ENCODE measurements at regions not wholly inside any gene's neighbourhood (a gene's known extent, or its start where the extent isn't known, plus 50 kb on each side); places are given as distances from the start of the nearest gene placed in this dataset.

- H3K4me1 Mint-ChIP-seq (ENCODE audit: low read depth, unreplicated experiment): no peaks in the 10 kb centered on the region
- intact Hi-C loops (cut with micrococcal nuclease; ENCODE audit: unreplicated experiment): no loop called here
- BruUV-seq (replicated peaks): no TSS peak
- TF ChIP-seq CTCF (IDR thresholded peaks at IDR 0.05; ENCODE audit: insufficient read depth in 1 of 2, low read depth in 1 of 2, low read length in 1 of 2, severe bottlenecking in 1 of 2, unreplicated experiment in 1 of 2): no peak
- H3K27me3 Mint-ChIP-seq (ENCODE audit: insufficient read depth, unreplicated experiment): no peaks in the 10 kb centered on the region
- no peak overlapping the region for H3K4me3 Mint-ChIP-seq (ENCODE audit: unreplicated experiment)
- Histone ChIP-seq H3K27me3 (replicated peaks; ENCODE audit: control insufficient read depth, insufficient read depth, low read length) (no peaks in the 10 kb centered on the region), H3K4me1 (no peaks in the 10 kb centered on the region), H3K9me3 (no peaks in the 10 kb centered on the region), H3K4me3 (ENCODE audit: low read depth, low read length) (no peak overlapping the region), H3K36me3 (ENCODE audit: control insufficient read depth, insufficient read depth, low read length) (no peaks in the 10 kb centered on the region)
- no peaks in the 10 kb centered on the region for H3K9me3 Mint-ChIP-seq (ENCODE audit: unreplicated experiment)
- ChIA-PET CTCF (no interaction called here), POLR2A (no interaction called here)
- no peaks in the 10 kb centered on the region for H3K36me3 Mint-ChIP-seq (ENCODE audit: insufficient read depth, unreplicated experiment)
- H3K27ac Mint-ChIP-seq (ENCODE audit: unreplicated experiment): no peak overlapping the region
- DNase-seq: no peak
Measured at GRCh38 chr1:106459418-106459817, 597.1 kb upstream of the PRMT6 start.

- no peaks in the 10 kb centered on the region for H3K36me3 ChIP-seq (ENCODE audit: control insufficient read depth, insufficient read depth, low read length)
- Mint-ChIP-seq H3K36me3 (ENCODE audit: insufficient read depth, unreplicated experiment) (no peaks in the 10 kb centered on the region), H3K4me1 (ENCODE audit: low read depth, unreplicated experiment) (no peaks in the 10 kb centered on the region), H3K4me3 (ENCODE audit: unreplicated experiment) (no peak overlapping the region), H3K27ac (ENCODE audit: unreplicated experiment) (no peak overlapping the region), H3K27me3 (ENCODE audit: insufficient read depth, unreplicated experiment) (no peaks in the 10 kb centered on the region), H3K9me3 (ENCODE audit: unreplicated experiment) (peaks cover 10% of the 10 kb centered on the region)
- no peaks in the 10 kb centered on the region for H3K27me3 ChIP-seq (replicated peaks; ENCODE audit: control insufficient read depth, insufficient read depth, low read length)
- TF ChIP-seq CTCF (IDR thresholded peaks at IDR 0.05; ENCODE audit: insufficient read depth in 1 of 2, low read depth in 1 of 2, low read length in 1 of 2, severe bottlenecking in 1 of 2, unreplicated experiment in 1 of 2): no peak
- H3K9me3 ChIP-seq: no peaks in the 10 kb centered on the region
- no TSS peak for BruUV-seq (replicated peaks)
- intact Hi-C loops (cut with micrococcal nuclease; ENCODE audit: unreplicated experiment): no loop called here
- no peak overlapping the region for H3K4me3 ChIP-seq (ENCODE audit: low read depth, low read length)
- H3K4me1 ChIP-seq: no peaks in the 10 kb centered on the region
- ChIA-PET CTCF (no interaction called here), POLR2A (no interaction called here)
- DNase-seq: no peak
Measured at GRCh38 chr1:106465666-106466065, 590.8 kb upstream of the PRMT6 start.

- H3K27ac Mint-ChIP-seq (ENCODE audit: unreplicated experiment): no peak overlapping the region
- no peaks in the 10 kb centered on the region for H3K9me3 ChIP-seq
- no peak for TF ChIP-seq CTCF (IDR thresholded peaks at IDR 0.05; ENCODE audit: insufficient read depth in 1 of 2, low read depth in 1 of 2, low read length in 1 of 2, severe bottlenecking in 1 of 2, unreplicated experiment in 1 of 2)
Measured at GRCh38 chr1:106480629-106481028, 575.8 kb upstream of the PRMT6 start.

More at GRCh38 chr1:106480629-106481028, 575.8 kb upstream of the PRMT6 start:
- H3K36me3 Mint-ChIP-seq (ENCODE audit: insufficient read depth, unreplicated experiment): no peaks in the 10 kb centered on the region
- DNase-seq: no peak
- no peak overlapping the region for H3K4me3 Mint-ChIP-seq (ENCODE audit: unreplicated experiment)
- H3K27me3 Mint-ChIP-seq (ENCODE audit: insufficient read depth, unreplicated experiment): no peaks in the 10 kb centered on the region
- no peaks in the 10 kb centered on the region for H3K4me1 Mint-ChIP-seq (ENCODE audit: low read depth, unreplicated experiment)
- no TSS peak for BruUV-seq (replicated peaks)
- Histone ChIP-seq H3K4me3 (ENCODE audit: low read depth, low read length) (no peak overlapping the region), H3K36me3 (ENCODE audit: control insufficient read depth, insufficient read depth, low read length) (no peaks in the 10 kb centered on the region), H3K27me3 (replicated peaks; ENCODE audit: control insufficient read depth, insufficient read depth, low read length) (no peaks in the 10 kb centered on the region), H3K4me1 (no peaks in the 10 kb centered on the region)
- ChIA-PET CTCF (no interaction called here), POLR2A (no interaction called here)
- no peaks in the 10 kb centered on the region for H3K9me3 Mint-ChIP-seq (ENCODE audit: unreplicated experiment)
- intact Hi-C loops (cut with micrococcal nuclease; ENCODE audit: unreplicated experiment): no loop called here
